ENCODE measurements at regions not wholly inside any gene's neighbourhood (a gene's known extent, or its start where the extent isn't known, plus 50 kb on each side); places are given as distances from the start of the nearest gene placed in this dataset.
"Not testable (repeated sequence)": the region's sequence is repeated elsewhere in the genome, so short reads cannot be mapped to it uniquely, and the experiment has no call there.

DNA sequence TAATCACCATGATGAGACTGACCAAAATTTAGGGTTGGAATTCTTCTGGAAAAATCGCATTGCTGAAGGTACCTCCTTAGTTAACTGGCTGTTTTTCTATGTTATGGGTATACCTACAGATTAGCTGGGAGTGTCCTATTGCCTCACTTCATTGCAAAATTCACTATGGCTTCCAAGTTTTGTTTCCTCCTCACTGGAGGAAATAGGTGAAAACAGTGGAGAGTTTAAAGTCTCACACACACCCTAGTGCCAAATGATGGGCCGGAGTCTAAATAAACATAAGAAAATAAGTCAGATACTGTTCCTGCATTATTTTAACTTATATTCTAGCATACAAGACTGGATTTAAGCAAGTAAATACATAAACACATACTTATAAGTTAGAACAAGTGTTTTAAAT is 98.2 kb downstream of the AHR start:
- no peak for DNase-seq

DNA sequence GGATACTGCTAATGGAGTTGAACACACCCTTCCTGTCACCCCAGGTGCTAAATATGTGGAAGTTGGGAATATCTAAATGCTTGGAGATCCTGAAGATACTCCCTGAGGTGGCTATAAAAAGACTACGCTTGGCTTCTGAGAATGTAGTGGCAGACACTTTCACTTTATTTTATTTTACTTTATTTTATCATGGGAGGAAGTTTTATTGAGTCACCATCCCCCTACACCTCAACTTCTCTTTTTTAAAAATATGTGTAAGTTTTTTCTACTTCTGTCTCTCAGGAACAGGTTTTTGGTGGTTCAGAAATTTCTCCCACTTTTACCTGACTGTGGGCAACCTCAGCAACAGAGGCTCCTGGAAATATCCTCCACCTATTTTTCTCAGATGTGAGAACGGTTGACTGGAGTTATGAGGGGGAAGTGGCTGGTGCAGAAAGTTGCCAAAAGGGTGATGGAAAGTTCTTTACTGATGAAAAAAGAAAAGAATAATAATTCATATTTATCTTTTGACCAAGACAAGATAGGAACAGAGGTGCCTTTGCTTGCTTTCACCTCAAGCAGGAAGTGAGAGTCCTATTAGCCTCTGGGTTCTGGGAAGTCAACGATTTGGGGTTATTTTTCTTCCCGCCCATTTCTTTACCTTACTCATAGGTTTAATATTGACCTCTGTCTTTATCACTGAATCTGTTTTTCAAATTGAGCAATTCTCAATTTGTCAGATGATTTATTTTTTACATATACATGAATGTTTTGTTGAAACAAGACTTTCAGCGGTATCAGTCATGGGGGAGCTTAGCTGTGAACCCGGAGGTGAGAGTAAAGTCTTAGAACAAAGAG is 103.6 kb downstream of the AHR start:
- DNase-seq: no peak

DNA sequence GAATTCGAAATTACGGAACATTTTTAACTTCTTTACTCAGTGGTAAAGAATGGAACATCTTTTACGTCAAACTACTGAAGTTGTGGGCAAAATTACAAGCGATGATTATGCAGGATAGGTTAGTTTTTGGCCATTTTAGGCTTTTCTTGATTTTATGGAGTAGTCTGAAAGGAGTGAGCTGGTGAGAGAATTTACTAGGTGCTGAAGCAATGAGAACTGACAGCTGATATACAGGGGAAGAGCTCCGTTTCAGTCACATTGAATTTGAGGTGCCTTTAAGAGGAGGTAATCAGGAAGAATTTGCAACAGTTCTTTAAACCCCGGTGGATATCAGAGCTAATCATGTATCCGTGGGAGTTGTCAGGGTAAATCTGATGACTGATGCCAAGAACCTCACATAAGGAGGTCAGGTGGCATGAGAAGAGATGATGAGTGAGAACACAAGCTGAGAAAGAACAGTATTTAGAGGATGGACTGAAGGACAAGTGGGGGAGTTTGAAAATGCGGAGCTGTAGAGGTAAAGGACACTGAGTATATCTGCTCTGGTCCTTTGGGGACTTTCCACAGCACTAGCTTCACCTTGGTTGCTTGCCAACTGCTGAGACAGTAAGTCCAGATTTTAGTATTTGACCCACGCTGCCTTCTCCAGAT is 104.3 kb downstream of the AHR start:
- DNase-seq: no peak

GRCh38 chr7:17404006-17404405 is 105.6 kb downstream of the AHR start:
- no peak for DNase-seq

DNA sequence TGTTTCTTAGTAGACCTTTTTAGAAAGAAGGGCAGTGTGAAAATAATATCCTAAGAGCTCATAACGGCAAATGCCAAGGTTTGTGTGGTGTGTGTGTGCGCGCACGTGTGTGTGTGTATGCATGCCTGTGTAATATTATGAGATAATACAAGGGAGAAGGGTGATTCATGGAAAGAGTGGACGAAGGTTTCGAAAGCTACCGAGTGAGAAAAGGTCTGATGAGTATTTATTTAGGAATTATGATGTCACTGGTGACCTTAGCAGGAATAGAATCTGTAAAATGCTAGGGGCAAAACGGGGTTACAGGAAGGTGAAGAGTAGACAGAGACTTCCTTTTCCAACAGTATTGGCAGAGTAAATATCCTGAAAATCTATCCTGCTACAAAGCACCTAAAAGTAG is 107.3 kb downstream of the AHR start:
- DNase-seq: no peak

DNA sequence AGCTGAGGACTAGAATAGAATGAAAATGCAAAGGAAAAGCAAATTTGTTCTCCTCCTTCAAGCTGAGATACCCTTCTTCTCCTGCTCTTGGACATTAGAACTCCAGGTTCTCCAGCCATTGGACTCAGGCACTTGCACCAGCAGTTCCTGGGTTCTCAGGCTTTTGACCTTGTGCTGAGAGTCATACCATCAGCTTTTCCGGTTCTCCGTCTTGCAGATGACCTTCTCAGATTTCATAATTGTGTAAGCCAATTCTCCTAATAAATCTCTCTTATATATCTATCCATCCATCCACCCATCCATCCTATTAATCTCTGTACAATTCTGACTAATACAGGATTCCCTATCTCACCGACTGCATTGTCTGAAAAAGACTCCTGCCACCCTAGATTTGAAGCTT is 108.3 kb downstream of the AHR start:
- no peak for DNase-seq

GRCh38 chr7:17407229-17407628 is 108.8 kb downstream of the AHR start:
- DNase-seq: no peak

DNA sequence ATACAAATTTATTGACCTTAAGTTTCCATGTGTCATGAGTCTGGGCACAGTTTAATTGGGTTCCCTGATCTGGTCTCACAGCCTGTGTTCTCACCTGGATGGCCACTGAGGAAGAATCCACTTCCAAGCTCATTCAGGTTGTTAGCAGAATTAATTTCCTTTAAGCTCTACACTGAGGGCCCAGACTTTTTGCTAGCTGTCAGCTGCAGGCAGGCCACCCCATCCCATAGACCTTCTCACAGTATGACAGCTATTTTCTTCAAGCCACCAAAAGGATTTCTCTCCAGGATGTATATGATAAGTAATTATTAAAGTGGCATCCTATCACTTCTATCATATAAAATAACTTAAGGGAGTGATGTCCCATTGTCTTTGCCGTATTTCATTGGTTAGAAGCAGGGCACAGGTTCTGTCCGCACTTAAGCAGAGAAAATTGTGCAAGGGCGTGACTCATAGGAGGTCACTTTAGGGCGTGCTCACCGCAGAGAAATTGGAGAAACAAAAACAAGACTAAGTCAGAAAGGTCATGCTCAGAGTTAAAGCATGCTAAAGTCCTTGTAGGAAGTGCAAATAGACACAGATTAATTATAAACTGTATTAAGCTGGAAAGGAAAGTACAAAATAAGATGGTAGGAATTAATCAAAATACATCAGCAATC is 109.9 kb downstream of the AHR start:
- DNase-seq: no peak

- no peak for DNase-seq
Observed at GRCh38 chr7:17408904-17409290, 110.4 kb downstream of the AHR start.

- no peak for DNase-seq
Observed at GRCh38 chr7:17411922-17412321, 113.5 kb downstream of the AHR start.

DNA sequence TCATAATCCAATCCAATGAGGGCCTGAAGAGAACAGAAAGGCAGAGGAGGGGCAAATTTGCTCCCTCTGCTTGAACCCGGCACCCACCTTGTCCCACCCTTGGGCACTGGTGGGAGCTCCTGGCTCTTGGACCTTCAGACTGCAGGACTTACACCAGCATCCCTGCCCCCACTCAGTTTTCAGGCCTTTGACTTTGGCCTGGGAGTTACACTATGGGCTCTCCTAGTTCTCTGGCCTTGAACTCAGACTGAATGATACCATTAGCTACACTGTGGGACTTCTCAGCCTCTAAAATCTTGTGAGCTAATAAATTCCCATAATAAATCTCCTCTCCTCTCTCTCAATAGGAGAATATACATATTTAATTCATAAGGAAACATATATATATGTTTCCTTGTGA is 114.4 kb downstream of the AHR start:
- DNase-seq: no peak

DNA sequence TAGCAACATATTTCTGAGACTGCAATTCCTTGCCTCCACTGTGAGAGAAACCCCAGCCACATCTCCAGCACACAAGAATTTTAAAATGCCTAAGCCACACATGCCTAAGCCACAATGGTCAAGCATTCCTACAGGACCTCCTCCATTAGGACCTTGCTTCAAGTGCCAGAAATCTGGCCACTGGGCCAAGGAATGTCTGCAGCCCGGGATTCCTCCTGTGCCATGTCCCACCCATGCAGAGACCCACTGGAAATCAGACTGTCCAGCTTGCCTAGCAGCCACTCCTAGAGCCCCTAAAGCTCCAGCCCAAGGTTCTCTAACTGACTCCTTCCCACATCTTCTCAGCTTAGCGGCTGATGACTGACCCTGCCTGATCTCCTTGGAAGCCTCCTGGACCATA is 117.5 kb downstream of the AHR start:
- no peak for DNase-seq

- not testable (repeated sequence) for DNase-seq
Observed at GRCh38 chr7:17420308-17421015, 122.0 kb downstream of the AHR start.

DNA sequence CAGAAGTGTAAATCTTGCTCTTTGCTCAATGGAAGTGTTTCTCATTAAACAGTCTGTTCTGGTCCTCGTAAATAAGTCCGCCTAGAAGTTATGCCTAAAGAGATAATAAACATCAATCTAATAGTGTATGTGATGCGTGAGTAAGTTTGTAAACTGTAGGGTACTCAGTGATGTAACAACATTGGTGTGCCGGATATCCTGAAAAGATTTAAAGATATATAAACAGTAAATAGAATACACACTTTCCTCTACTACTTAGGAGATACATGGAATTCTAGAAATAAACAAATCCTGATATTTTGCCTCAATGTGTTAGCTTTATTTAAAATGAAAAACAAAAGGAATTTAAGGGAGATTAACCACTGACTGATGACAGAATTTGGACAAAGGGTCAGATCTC is 123.5 kb downstream of the AHR start:
- DNase-seq: no peak

GRCh38 chr7:17422966-17423365 is 124.5 kb downstream of the AHR start:
- no peak for DNase-seq

- DNase-seq: no peak
Observed at GRCh38 chr7:17427924-17428323, 129.5 kb downstream of the AHR start.

GRCh38 chr7:17429579-17429978 is 131.1 kb downstream of the AHR start:
- DNase-seq: no peak

DNA sequence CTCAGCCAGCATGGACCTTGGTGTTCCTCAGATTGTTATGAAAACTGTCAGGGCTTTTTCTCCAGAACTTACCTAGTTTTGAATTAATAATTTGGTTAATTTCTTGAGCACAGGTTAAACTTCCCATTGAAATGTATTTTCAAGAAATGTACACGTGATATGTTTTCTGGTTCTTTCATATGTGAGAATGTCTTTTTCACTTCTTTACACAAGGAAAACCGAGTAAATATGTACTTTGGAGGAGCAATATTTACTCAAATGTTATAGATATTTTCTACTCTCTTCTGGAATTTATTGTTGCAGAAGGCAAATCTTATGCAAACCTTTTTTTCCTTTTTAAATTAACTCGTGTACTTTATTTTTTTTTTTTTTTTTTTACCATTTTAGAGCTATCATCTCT is 134.3 kb downstream of the AHR start:
- no peak for DNase-seq

GRCh38 chr7:17434191-17434590 is 135.7 kb downstream of the AHR start:
- no peak for DNase-seq

DNA sequence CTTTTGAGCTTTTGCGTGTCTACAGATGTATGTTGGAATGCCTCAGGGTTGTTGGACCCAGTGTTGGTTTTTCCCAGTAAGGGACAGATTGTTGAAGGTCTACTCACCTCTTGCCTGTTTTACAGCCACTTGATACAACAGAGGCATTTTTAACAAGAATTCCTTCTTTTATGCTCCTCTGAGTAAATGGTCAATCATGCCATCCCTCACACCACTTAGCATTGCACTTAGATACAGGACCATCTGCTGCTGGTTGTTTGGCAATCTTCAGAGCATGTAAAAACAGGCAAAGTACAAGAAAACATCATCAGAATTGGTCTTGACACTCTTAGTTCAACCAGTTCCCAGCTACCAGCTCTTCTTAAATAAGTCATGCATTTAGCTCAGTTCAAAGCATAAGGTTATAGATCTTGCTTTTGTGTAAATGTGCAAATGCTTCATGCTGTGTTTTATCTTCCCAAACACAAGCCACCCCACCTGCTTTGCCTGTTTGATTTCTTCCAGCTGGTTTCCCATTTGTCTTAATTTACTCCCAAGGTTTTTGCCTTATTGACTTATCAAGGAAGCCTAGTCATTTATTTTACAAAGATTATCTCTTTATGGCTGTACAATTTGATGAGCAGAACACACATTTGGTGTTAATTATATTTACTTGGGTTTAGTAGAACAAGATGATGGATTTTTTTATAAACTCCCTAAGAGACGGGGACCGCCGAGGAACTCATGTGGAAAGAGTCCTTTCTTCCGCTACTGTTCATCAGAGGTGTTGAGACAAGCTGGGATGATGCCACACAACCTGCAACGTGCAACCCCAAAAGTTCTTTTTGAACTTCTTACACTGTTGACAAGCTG is 136.6 kb downstream of the AHR start:
- no peak for DNase-seq

- DNase-seq: no peak
Observed at GRCh38 chr7:17436126-17436525, 137.7 kb downstream of the AHR start.

DNA sequence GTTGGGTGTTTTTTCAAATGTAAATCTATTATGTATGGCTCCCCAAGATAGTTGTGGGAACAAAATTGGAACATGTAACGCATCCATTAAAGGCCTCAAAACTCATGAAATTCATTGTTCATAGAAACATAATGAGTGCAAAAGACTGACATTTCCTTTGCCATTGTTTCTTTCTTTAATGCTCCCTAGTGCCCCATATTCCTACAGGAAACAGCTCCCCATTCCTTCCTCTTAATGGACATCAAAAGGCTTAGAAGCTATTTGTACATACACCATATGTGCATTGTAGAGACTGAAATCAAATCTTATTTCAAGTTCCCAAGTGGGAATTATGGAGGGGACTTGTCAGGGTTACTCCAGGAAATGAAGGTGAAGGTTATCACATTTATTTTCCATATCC is 139.1 kb downstream of the AHR start:
- no peak for DNase-seq

Data from right forelimb (tissue), 1 donor.